Activated naive CD8-positive, alpha-beta T cell treated with anti-CD3 and anti-CD28 coated beads, Interleukin-2, amount 50 U/mL, for 24 hours (primary cell): ENCODE measurements at regions not wholly inside any gene's neighbourhood (a gene's known extent, or its start where the extent isn't known, plus 50 kb on each side); places are given as distances from the start of the nearest gene placed in this dataset.

ENCODE experiments used
- ATAC-seq: fragments of 150-1000 bp; cut with Tn5 transposase; one replicate; pipeline ENCODE4 v1.10.0; 2021
- DNase-seq: peaks from one replicate; pipeline ENCODE4 v3.0.0; 2021
- H3K27ac Mint-ChIP-seq: one replicate; pipeline ENCODE4 v1.8.0; 2021; ENCODE audit warnings: mild to moderate bottlenecking, mixed read lengths
- H3K27me3 Mint-ChIP-seq: one replicate; pipeline ENCODE4 v1.8.0; 2021; ENCODE audit warnings: mixed read lengths
- H3K36me3 Mint-ChIP-seq: one replicate; pipeline ENCODE4 v1.8.0; 2021; ENCODE audit warnings: low read depth, mixed read lengths
- H3K4me1 Mint-ChIP-seq: one replicate; pipeline ENCODE4 v1.8.0; 2021; ENCODE audit warnings: mixed read lengths
- H3K4me3 Mint-ChIP-seq: one replicate; pipeline ENCODE4 v1.8.0; 2021; ENCODE audit warnings: mild to moderate bottlenecking, moderate library complexity, mixed read lengths
- H3K9me3 Mint-ChIP-seq: one replicate; pipeline ENCODE4 v1.8.0; 2021; ENCODE audit warnings: mixed read lengths

DNA sequence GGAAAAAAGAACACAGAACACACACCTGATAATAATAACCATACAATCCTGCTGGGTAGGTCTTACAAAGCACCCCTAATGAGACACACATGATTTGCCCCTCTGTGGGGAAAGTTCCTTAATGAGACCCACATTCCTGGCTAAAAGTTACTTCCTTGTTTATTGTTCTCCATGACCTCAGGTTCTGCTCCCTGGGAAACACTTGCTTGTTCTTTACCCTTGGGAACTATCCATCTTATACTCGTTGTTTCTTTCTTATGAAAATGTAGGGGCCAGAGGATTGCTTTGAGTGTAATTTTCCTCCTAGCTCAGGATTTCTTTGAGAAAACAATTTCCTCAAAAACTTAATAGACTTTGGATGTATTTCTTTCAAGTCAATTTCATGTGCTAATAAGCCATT, 52.1 kb upstream of the PCDH10 start:
- DNase-seq = no peak
- Mint-ChIP-seq H3K36me3 (no peaks in the 10 kb centered on the region), H3K4me1 (no peaks in the 10 kb centered on the region), H3K9me3 (peaks cover 7% of the 10 kb centered on the region), H3K4me3 (no peak overlapping the region), H3K27ac (no peak overlapping the region), H3K27me3 (no peaks in the 10 kb centered on the region)
- ATAC-seq = no peak
